Calu3 (cell line): ENCODE measurements at regions not wholly inside any gene's neighbourhood (a gene's known extent, or its start where the extent isn't known, plus 50 kb on each side); places are given as distances from the start of the nearest gene placed in this dataset.

Source experiments
- BruUV-seq: library from RNA; stranded (reverse); fragments of 400-500 nt; replicated peaks from 2 replicates; lab custom pipeline; 2021; lab: Mats Ljungman, UMichigan
- CTCF ChIA-PET: fragments of 300-600 bp; sonication (Branson Sonifier 250); formaldehyde crosslinking; loops from one replicate; lab custom pipeline; 2022; ENCODE audit warnings: antibody characterized with exemption; lab: Charles Lee
- DNase-seq: peaks from one replicate; pipeline ENCODE4 v3.0.0; 2022
- H3K27ac Mint-ChIP-seq: one replicate; pipeline ENCODE4 v1.8.0; 2022; ENCODE audit warnings: mixed read lengths; ENCODE audit not compliant: unreplicated experiment
- H3K27me3 Mint-ChIP-seq: one replicate; pipeline ENCODE4 v1.8.0; 2022; ENCODE audit warnings: mixed read lengths; ENCODE audit not compliant: unreplicated experiment
- H3K36me3 Mint-ChIP-seq: one replicate; pipeline ENCODE4 v1.8.0; 2022; ENCODE audit warnings: mild to moderate bottlenecking, moderate library complexity, mixed read lengths; ENCODE audit not compliant: insufficient read depth, unreplicated experiment
- H3K4me1 Mint-ChIP-seq: one replicate; pipeline ENCODE4 v1.8.0; 2022; ENCODE audit warnings: mild to moderate bottlenecking, low read depth, mixed read lengths; ENCODE audit not compliant: unreplicated experiment
- H3K4me3 Mint-ChIP-seq: one replicate; pipeline ENCODE4 v1.8.0; 2022; ENCODE audit warnings: mild to moderate bottlenecking, low read depth, moderate library complexity, mixed read lengths; ENCODE audit not compliant: unreplicated experiment
- H3K9me3 Mint-ChIP-seq: one replicate; pipeline ENCODE4 v1.8.0; 2022; ENCODE audit warnings: low read depth, mixed read lengths; ENCODE audit not compliant: unreplicated experiment
- intact Hi-C: fragments of 100-400 bp; cut with micrococcal nuclease; formaldehyde crosslinking; loops from one replicate; pipeline ENCODE4 v1.10.0; 2022; ENCODE audit not compliant: unreplicated experiment
- TF ChIP-seq, protein P1 (sequence below): fragments of 200-600 bp; IDR thresholded peaks from one replicate; pipeline ENCODE4 v1.8.0; 2022; ENCODE audit warnings: antibody characterized with exemption; ENCODE audit not compliant: unreplicated experiment

DNA sequence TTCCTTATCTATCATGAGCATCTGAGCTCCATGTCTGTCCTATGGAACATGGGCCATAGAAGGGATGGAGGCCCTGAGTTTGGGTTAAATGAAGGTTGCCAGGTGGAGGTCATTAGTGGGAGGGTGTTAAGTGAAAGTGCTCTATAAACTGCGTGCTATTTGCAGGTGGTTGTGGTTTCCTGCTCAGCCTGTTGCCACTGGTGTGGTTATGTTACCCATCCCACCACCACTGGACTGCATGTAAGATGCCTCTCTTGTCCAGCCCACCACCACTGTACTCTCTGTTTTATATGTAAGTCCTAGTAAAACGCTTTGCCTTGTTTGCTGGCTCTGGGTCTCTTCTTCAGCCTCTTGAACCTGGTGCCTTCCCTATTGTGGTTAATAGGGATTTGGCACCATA lies 711.2 kb downstream of the SORCS3 start:
- CTCF ChIA-PET, result no interaction called here
- Mint-ChIP-seq H3K27ac (no peak overlapping the region), H3K9me3 (peaks cover 11% of the 10 kb centered on the region), H3K4me1 (no peaks in the 10 kb centered on the region), H3K4me3 (no peak overlapping the region), H3K27me3 (no peaks in the 10 kb centered on the region), H3K36me3 (no peaks in the 10 kb centered on the region)
- no peak for DNase-seq
- intact Hi-C loops, result no loop called here
- no TSS peak for BruUV-seq
- TF ChIP-seq, protein P1, sequence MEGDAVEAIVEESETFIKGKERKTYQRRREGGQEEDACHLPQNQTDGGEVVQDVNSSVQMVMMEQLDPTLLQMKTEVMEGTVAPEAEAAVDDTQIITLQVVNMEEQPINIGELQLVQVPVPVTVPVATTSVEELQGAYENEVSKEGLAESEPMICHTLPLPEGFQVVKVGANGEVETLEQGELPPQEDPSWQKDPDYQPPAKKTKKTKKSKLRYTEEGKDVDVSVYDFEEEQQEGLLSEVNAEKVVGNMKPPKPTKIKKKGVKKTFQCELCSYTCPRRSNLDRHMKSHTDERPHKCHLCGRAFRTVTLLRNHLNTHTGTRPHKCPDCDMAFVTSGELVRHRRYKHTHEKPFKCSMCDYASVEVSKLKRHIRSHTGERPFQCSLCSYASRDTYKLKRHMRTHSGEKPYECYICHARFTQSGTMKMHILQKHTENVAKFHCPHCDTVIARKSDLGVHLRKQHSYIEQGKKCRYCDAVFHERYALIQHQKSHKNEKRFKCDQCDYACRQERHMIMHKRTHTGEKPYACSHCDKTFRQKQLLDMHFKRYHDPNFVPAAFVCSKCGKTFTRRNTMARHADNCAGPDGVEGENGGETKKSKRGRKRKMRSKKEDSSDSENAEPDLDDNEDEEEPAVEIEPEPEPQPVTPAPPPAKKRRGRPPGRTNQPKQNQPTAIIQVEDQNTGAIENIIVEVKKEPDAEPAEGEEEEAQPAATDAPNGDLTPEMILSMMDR, result no peak

DNA sequence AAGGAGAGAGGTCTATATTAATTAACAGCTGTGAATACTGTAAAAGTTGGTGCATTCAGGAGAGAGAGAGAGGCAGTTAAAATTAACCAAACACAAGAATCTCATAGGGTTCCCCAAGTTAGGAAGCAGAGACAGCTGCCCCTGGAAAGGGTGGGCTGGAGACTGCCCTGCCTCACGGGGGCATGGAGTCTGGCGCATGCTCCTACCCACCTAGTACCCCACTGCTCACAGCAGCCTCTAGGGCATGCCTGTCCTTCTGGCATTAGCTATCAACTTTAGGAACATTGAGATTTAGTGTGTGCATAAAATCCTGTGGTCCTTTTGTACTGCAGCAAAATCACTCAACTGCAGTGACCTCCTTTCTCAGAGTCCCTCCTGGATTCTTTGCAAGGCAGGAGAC lies 710.1 kb downstream of the SORCS3 start:
- no TSS peak for BruUV-seq
- Mint-ChIP-seq H3K4me3 (no peak overlapping the region), H3K27ac (no peak overlapping the region), H3K36me3 (no peaks in the 10 kb centered on the region), H3K27me3 (no peaks in the 10 kb centered on the region), H3K4me1 (no peaks in the 10 kb centered on the region), H3K9me3 (peaks cover 11% of the 10 kb centered on the region)
- CTCF ChIA-PET, result no interaction called here
- intact Hi-C loops, result no loop called here
- no peak for DNase-seq
- TF ChIP-seq, protein P1, result no peak

DNA sequence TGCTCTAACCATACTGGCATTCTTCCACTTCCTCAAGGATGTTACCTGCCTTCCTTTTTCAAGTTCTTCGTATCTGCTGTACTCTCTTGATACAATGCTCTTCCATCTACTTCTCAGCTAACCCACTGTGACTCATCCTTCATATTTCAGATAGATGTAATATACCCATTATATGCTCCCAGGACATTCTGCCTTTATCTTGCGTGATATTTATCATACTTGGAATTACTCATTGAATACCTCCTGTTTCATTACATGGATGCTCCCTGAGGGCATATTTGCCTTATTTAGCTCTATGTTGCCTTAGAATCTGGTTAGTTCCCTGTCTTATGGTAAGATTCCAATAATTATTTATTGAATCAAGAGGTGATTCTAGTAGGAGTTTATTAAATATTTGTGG lies 706.4 kb downstream of the SORCS3 start:
- no peak for DNase-seq
- BruUV-seq, result no TSS peak

DNA sequence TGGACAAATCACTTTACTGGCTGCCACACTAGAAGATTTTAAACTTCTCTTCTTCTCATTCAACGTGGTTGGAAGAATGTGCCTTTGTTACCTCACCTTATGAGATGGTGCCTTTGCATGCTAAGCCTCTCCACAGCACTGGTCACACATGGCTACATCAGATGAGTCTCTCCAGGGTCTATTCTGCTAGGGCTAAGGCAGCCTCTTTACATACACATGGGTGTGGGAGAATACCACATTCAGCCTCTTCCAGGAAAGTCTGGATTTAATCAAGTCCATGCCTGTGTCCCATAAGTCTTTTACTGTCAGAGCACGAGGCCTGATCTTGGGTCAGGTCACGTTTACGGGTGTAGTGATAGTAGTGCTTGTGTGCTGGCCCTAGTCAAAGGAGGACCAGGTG lies 701.5 kb downstream of the SORCS3 start:
- TF ChIP-seq, protein P1, result no peak
- H3K4me3 Mint-ChIP-seq, result no peak overlapping the region
- H3K27ac Mint-ChIP-seq, result no peak overlapping the region
- no peaks in the 10 kb centered on the region for H3K4me1 Mint-ChIP-seq
- intact Hi-C loops, result no loop called here
- peaks cover 3% of the 10 kb centered on the region for H3K9me3 Mint-ChIP-seq
- CTCF ChIA-PET, result no interaction called here
- no peak for DNase-seq
- H3K27me3 Mint-ChIP-seq, result no peaks in the 10 kb centered on the region
- no peaks in the 10 kb centered on the region for H3K36me3 Mint-ChIP-seq
- BruUV-seq, result no TSS peak

More for the DNA sequence above, 706.4 kb downstream of the SORCS3 start:
- Mint-ChIP-seq H3K27ac (no peak overlapping the region), H3K4me1 (no peaks in the 10 kb centered on the region), H3K4me3 (no peak overlapping the region), H3K9me3 (peaks cover 3% of the 10 kb centered on the region), H3K27me3 (no peaks in the 10 kb centered on the region), H3K36me3 (no peaks in the 10 kb centered on the region)
- CTCF ChIA-PET, result no interaction called here
- intact Hi-C loops, result no loop called here
- TF ChIP-seq, protein P1, result no peak

DNA sequence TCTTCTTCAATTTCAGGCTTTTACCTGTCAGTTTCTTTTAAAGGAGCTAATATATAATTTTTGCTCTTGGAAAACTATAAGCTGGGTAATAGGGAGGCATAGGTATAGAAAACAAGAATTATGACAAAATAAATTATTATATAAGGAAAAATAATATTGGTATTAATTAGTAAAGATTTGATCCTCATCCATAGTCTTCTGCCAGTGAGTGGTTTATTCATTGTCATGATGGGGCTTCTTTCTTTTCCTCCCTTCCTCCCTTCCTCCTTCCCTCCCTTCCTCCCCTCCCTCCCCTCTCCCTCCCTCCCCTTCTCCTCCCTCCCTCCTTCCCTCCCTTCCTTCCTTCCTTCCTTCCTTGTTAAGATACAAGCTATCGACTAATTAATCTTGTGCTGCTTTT lies 698.6 kb downstream of the SORCS3 start:
- BruUV-seq, result no TSS peak
- TF ChIP-seq, protein P1, result no peak
- H3K27me3 Mint-ChIP-seq, result no peaks in the 10 kb centered on the region
- H3K27ac Mint-ChIP-seq, result no peak overlapping the region
- intact Hi-C loops, result no loop called here
- no peak for DNase-seq
- CTCF ChIA-PET, result no interaction called here
- H3K36me3 Mint-ChIP-seq, result no peaks in the 10 kb centered on the region
- H3K4me1 Mint-ChIP-seq, result no peaks in the 10 kb centered on the region
- H3K9me3 Mint-ChIP-seq, result peaks cover 3% of the 10 kb centered on the region
- no peak overlapping the region for H3K4me3 Mint-ChIP-seq
